Type B pancreatic cell (in vitro differentiated cells): ENCODE measurements at regions not wholly inside any gene's neighbourhood (a gene's known extent, or its start where the extent isn't known, plus 50 kb on each side); places are given as distances from the start of the nearest gene placed in this dataset.

ENCODE experiments used
- DNase-seq: peaks from one replicate; pipeline ENCODE4 v3.0.0; 2021; ENCODE audit warnings: mixed read lengths; ENCODE audit not compliant: unreplicated experiment; ENCODE audit errors: extremely low spot score
- H3K27ac Mint-ChIP-seq: 2 replicates; pipeline ENCODE4 v1.8.0; 2021; ENCODE audit warnings: mild to moderate bottlenecking, mixed read lengths
- H3K27me3 Mint-ChIP-seq: 2 replicates; pipeline ENCODE4 v1.8.0; 2021; ENCODE audit warnings: mixed read lengths
- H3K36me3 Mint-ChIP-seq: 2 replicates; pipeline ENCODE4 v1.8.0; 2021; ENCODE audit warnings: mixed read lengths
- H3K4me1 Mint-ChIP-seq: one replicate; pipeline ENCODE4 v1.8.0; 2021; ENCODE audit warnings: mixed read lengths; ENCODE audit not compliant: unreplicated experiment
- H3K4me3 Mint-ChIP-seq: 2 replicates; pipeline ENCODE4 v1.8.0; 2021; ENCODE audit warnings: mild to moderate bottlenecking, mixed read lengths
- H3K9me3 Mint-ChIP-seq: 2 replicates; pipeline ENCODE4 v1.8.0; 2021; ENCODE audit warnings: mixed read lengths
- TF ChIP-seq, protein P1 (sequence below): fragments of 200-600 bp; sonication (generic); conservative IDR thresholded peaks from 2 replicates; pipeline ENCODE4 v1.5.0; 2021; ENCODE audit warnings: antibody characterized with exemption, mild to moderate bottlenecking

GRCh38 chr6:90914312-90914711 lies 327.4 kb upstream of the MAP3K7 start:
- no peak for DNase-seq
- no peaks in the 10 kb centered on the region for H3K36me3 Mint-ChIP-seq
- H3K4me1 Mint-ChIP-seq, result no peaks in the 10 kb centered on the region
- TF ChIP-seq, protein P1, sequence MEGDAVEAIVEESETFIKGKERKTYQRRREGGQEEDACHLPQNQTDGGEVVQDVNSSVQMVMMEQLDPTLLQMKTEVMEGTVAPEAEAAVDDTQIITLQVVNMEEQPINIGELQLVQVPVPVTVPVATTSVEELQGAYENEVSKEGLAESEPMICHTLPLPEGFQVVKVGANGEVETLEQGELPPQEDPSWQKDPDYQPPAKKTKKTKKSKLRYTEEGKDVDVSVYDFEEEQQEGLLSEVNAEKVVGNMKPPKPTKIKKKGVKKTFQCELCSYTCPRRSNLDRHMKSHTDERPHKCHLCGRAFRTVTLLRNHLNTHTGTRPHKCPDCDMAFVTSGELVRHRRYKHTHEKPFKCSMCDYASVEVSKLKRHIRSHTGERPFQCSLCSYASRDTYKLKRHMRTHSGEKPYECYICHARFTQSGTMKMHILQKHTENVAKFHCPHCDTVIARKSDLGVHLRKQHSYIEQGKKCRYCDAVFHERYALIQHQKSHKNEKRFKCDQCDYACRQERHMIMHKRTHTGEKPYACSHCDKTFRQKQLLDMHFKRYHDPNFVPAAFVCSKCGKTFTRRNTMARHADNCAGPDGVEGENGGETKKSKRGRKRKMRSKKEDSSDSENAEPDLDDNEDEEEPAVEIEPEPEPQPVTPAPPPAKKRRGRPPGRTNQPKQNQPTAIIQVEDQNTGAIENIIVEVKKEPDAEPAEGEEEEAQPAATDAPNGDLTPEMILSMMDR, result no peak
- peaks cover 7% of the 10 kb centered on the region for H3K27me3 Mint-ChIP-seq
- H3K27ac Mint-ChIP-seq, result no peak overlapping the region
- H3K9me3 Mint-ChIP-seq, result peaks cover 4% of the 10 kb centered on the region
- H3K4me3 Mint-ChIP-seq, result no peak overlapping the region

DNA sequence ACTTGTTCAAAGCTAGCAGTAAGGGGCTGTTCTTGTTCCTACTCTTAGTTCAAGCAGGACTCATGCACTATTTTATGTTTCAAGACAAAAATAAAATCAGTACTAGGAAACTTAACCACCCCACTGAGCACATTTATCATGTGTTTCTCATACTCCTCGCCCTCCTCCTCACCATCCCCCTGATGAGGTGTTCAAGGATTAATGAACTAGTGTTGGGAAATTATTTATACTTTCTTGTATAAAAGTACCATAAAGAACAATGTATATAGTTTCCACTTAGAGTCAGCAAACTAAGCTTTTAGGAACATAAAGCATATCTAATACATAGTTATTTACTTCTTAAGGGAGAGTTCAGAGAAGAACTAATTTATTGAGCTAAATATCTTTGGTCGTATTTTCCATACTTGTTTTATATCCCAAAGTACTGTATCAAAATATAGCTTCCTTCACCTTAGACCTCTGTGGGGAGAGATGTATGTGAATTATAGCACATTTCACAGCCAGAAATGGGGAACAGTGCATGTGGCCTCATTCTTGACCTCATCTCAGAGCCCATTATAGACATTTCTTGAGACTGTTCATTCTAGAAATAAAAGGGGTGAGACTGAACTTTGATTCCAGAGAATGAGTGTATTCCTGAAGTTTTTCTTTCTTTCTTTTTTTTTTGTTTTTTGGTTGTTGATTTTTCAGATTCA lies 326.5 kb upstream of the MAP3K7 start:
- H3K4me1 Mint-ChIP-seq, result no peaks in the 10 kb centered on the region
- peaks cover 7% of the 10 kb centered on the region for H3K27me3 Mint-ChIP-seq
- H3K27ac Mint-ChIP-seq, result no peak overlapping the region
- no peak overlapping the region for H3K4me3 Mint-ChIP-seq
- H3K9me3 Mint-ChIP-seq, result peaks cover 4% of the 10 kb centered on the region
- TF ChIP-seq, protein P1, result no peak
- no peaks in the 10 kb centered on the region for H3K36me3 Mint-ChIP-seq
- no peak for DNase-seq

DNA sequence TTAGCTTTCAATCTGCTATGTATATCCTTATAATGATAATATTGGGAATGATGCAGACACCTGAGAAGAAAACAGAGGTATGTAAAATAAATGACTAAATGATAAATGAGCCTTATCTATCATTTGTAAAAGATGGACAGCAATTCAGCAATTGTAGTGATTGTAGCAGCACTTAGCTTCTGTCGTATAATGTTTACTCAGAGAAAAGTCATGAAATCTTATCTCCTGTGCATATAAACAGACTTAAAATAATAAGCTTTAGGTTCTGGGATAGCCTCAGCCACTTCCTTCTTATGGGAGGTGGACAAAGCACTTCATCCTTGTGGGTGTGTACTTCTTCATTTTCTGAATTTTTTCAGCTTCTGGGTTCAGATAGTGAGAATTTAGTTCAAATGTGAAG lies 324.8 kb upstream of the MAP3K7 start:
- peaks cover 4% of the 10 kb centered on the region for H3K9me3 Mint-ChIP-seq
- H3K27ac Mint-ChIP-seq, result no peak overlapping the region
- DNase-seq, result no peak
- no peak overlapping the region for H3K4me3 Mint-ChIP-seq
- no peaks in the 10 kb centered on the region for H3K36me3 Mint-ChIP-seq
- peaks cover 7% of the 10 kb centered on the region for H3K27me3 Mint-ChIP-seq
- TF ChIP-seq, protein P1, result no peak
- no peaks in the 10 kb centered on the region for H3K4me1 Mint-ChIP-seq

DNA sequence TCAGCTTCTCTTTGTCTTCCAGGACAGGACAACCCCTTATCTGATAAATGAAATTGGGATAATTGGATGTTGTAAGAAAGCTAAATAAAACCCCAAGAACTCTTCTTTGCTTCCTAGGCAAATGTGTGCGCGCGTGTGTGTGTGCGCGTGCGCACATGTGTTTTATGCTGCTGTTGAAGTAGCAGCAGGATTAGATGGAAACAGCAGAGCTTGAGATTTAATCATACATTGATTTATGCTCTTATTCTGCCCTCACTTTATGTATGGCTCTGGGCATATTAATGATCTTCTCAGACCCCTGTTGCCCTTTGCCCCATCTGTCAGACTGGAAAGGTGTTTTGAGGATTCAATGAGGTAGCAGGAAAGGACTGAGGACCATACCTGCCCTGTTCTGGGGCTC lies 324.0 kb upstream of the MAP3K7 start:
- Mint-ChIP-seq H3K27me3 (peaks cover 7% of the 10 kb centered on the region), H3K36me3 (no peaks in the 10 kb centered on the region), H3K4me1 (no peaks in the 10 kb centered on the region), H3K9me3 (peaks cover 4% of the 10 kb centered on the region), H3K4me3 (no peak overlapping the region), H3K27ac (no peak overlapping the region)
- TF ChIP-seq, protein P1, result no peak
- no peak for DNase-seq

- no peaks in the 10 kb centered on the region for H3K36me3 Mint-ChIP-seq
- TF ChIP-seq, protein P1, result no peak
- DNase-seq, result no peak
These were observed 321.2 kb upstream of the MAP3K7 start for GRCh38 chr6:90907931-90908655.

More at GRCh38 chr6:90907931-90908655, 321.2 kb upstream of the MAP3K7 start:
- peaks cover 8% of the 10 kb centered on the region for H3K27me3 Mint-ChIP-seq
- no peak overlapping the region for H3K4me3 Mint-ChIP-seq
- no peak overlapping the region for H3K27ac Mint-ChIP-seq
- no peaks in the 10 kb centered on the region for H3K4me1 Mint-ChIP-seq
- peaks cover 5% of the 10 kb centered on the region for H3K9me3 Mint-ChIP-seq
